ENCODE measurements at regions not wholly inside any gene's neighbourhood (a gene's known extent, or its start where the extent isn't known, plus 50 kb on each side); places are given as distances from the start of the nearest gene placed in this dataset.

- H3K36me3 ChIP-seq (replicated peaks; ENCODE audit: control insufficient read depth, insufficient read depth, low read length): no peaks in the 10 kb centered on the region
- H3K4me3 ChIP-seq (ENCODE audit: insufficient read depth, low read depth, low read length): no peak overlapping the region
- DNase-seq: no peak
- no peaks in the 10 kb centered on the region for H3K27me3 ChIP-seq (ENCODE audit: control insufficient read depth, insufficient read depth, low read length)
These were observed 183.9 kb upstream of the VRK2 start for GRCh38 chr2:57862727-57863126.

GRCh38 chr2:57864926-57865325, 181.7 kb upstream of the VRK2 start:
- Histone ChIP-seq H3K4me3 (ENCODE audit: insufficient read depth, low read depth, low read length) (no peak overlapping the region), H3K27me3 (ENCODE audit: control insufficient read depth, insufficient read depth, low read length) (no peaks in the 10 kb centered on the region), H3K36me3 (replicated peaks; ENCODE audit: control insufficient read depth, insufficient read depth, low read length) (no peaks in the 10 kb centered on the region)
- no peak for DNase-seq

GRCh38 chr2:57867730-57868129, 178.9 kb upstream of the VRK2 start:
- Histone ChIP-seq H3K27me3 (ENCODE audit: control insufficient read depth, insufficient read depth, low read length) (no peaks in the 10 kb centered on the region), H3K36me3 (replicated peaks; ENCODE audit: control insufficient read depth, insufficient read depth, low read length) (no peaks in the 10 kb centered on the region), H3K4me3 (ENCODE audit: insufficient read depth, low read depth, low read length) (no peak overlapping the region)
- DNase-seq: no peak

GRCh38 chr2:57868619-57869139, 177.9 kb upstream of the VRK2 start:
- no peak for DNase-seq
- no peaks in the 10 kb centered on the region for H3K27me3 ChIP-seq (ENCODE audit: control insufficient read depth, insufficient read depth, low read length)
- H3K4me3 ChIP-seq (ENCODE audit: insufficient read depth, low read depth, low read length): no peak overlapping the region
- no peaks in the 10 kb centered on the region for H3K36me3 ChIP-seq (replicated peaks; ENCODE audit: control insufficient read depth, insufficient read depth, low read length)

GRCh38 chr2:57869758-57870344, 176.8 kb upstream of the VRK2 start:
- H3K36me3 ChIP-seq (replicated peaks; ENCODE audit: control insufficient read depth, insufficient read depth, low read length): no peaks in the 10 kb centered on the region
- no peak for DNase-seq
- H3K27me3 ChIP-seq (ENCODE audit: control insufficient read depth, insufficient read depth, low read length): no peaks in the 10 kb centered on the region
- no peak overlapping the region for H3K4me3 ChIP-seq (ENCODE audit: insufficient read depth, low read depth, low read length)

- DNase-seq: no peak
These were observed 170.3 kb upstream of the VRK2 start for GRCh38 chr2:57876313-57876712.

GRCh38 chr2:57877811-57878170, 168.8 kb upstream of the VRK2 start:
- DNase-seq: no peak
- H3K4me3 ChIP-seq (ENCODE audit: insufficient read depth, low read depth, low read length): no peak overlapping the region

More at GRCh38 chr2:57876313-57876712, 170.3 kb upstream of the VRK2 start:
- Histone ChIP-seq H3K36me3 (replicated peaks; ENCODE audit: control insufficient read depth, insufficient read depth, low read length) (no peaks in the 10 kb centered on the region), H3K4me3 (ENCODE audit: insufficient read depth, low read depth, low read length) (no peak overlapping the region), H3K27me3 (ENCODE audit: control insufficient read depth, insufficient read depth, low read length) (no peaks in the 10 kb centered on the region)

GRCh38 chr2:57878171-57878865, 168.3 kb upstream of the VRK2 start:
- Histone ChIP-seq H3K27me3 (ENCODE audit: control insufficient read depth, insufficient read depth, low read length) (no peaks in the 10 kb centered on the region), H3K4me3 (ENCODE audit: insufficient read depth, low read depth, low read length) (no peak overlapping the region), H3K36me3 (replicated peaks; ENCODE audit: control insufficient read depth, insufficient read depth, low read length) (no peaks in the 10 kb centered on the region)
- no peak for DNase-seq

More at GRCh38 chr2:57877811-57878170, 168.8 kb upstream of the VRK2 start:
- Histone ChIP-seq H3K27me3 (ENCODE audit: control insufficient read depth, insufficient read depth, low read length) (no peaks in the 10 kb centered on the region), H3K36me3 (replicated peaks; ENCODE audit: control insufficient read depth, insufficient read depth, low read length) (no peaks in the 10 kb centered on the region)

GRCh38 chr2:57878866-57879210, 167.8 kb upstream of the VRK2 start:
- H3K36me3 ChIP-seq (replicated peaks; ENCODE audit: control insufficient read depth, insufficient read depth, low read length): no peaks in the 10 kb centered on the region
- H3K4me3 ChIP-seq (ENCODE audit: insufficient read depth, low read depth, low read length): no peak overlapping the region
- no peak for DNase-seq
- no peaks in the 10 kb centered on the region for H3K27me3 ChIP-seq (ENCODE audit: control insufficient read depth, insufficient read depth, low read length)

GRCh38 chr2:57880446-57880845, 166.2 kb upstream of the VRK2 start:
- Histone ChIP-seq H3K4me3 (ENCODE audit: insufficient read depth, low read depth, low read length) (no peak overlapping the region), H3K27me3 (ENCODE audit: control insufficient read depth, insufficient read depth, low read length) (no peaks in the 10 kb centered on the region), H3K36me3 (replicated peaks; ENCODE audit: control insufficient read depth, insufficient read depth, low read length) (no peaks in the 10 kb centered on the region)
- no peak for DNase-seq

- no peak for DNase-seq
- H3K27me3 ChIP-seq (ENCODE audit: control insufficient read depth, insufficient read depth, low read length): no peaks in the 10 kb centered on the region
- no peaks in the 10 kb centered on the region for H3K36me3 ChIP-seq (replicated peaks; ENCODE audit: control insufficient read depth, insufficient read depth, low read length)
- H3K4me3 ChIP-seq (ENCODE audit: insufficient read depth, low read depth, low read length): no peak overlapping the region
These were observed 165.6 kb upstream of the VRK2 start for GRCh38 chr2:57880967-57881366.

GRCh38 chr2:57881998-57882888, 164.4 kb upstream of the VRK2 start:
- Histone ChIP-seq H3K36me3 (replicated peaks; ENCODE audit: control insufficient read depth, insufficient read depth, low read length) (no peaks in the 10 kb centered on the region), H3K27me3 (ENCODE audit: control insufficient read depth, insufficient read depth, low read length) (no peaks in the 10 kb centered on the region), H3K4me3 (ENCODE audit: insufficient read depth, low read depth, low read length) (no peak overlapping the region)
- DNase-seq: no peak

GRCh38 chr2:57882895-57883515, 163.6 kb upstream of the VRK2 start:
- no peaks in the 10 kb centered on the region for H3K36me3 ChIP-seq (replicated peaks; ENCODE audit: control insufficient read depth, insufficient read depth, low read length)
- H3K27me3 ChIP-seq (ENCODE audit: control insufficient read depth, insufficient read depth, low read length): no peaks in the 10 kb centered on the region
- no peak for DNase-seq
- H3K4me3 ChIP-seq (ENCODE audit: insufficient read depth, low read depth, low read length): no peak overlapping the region

- DNase-seq: no peak
- H3K4me3 ChIP-seq (ENCODE audit: insufficient read depth, low read depth, low read length): no peak overlapping the region
These were observed 162.3 kb upstream of the VRK2 start for GRCh38 chr2:57884281-57884680.

More at GRCh38 chr2:57884281-57884680, 162.3 kb upstream of the VRK2 start:
- Histone ChIP-seq H3K36me3 (replicated peaks; ENCODE audit: control insufficient read depth, insufficient read depth, low read length) (no peaks in the 10 kb centered on the region), H3K27me3 (ENCODE audit: control insufficient read depth, insufficient read depth, low read length) (no peaks in the 10 kb centered on the region)
